ENCODE measurements at regions not wholly inside any gene's neighbourhood (a gene's known extent, or its start where the extent isn't known, plus 50 kb on each side); places are given as distances from the start of the nearest gene placed in this dataset.
"Not testable (repeated sequence)": the region's sequence is repeated elsewhere in the genome, so short reads cannot be mapped to it uniquely, and the experiment has no call there.

DNA sequence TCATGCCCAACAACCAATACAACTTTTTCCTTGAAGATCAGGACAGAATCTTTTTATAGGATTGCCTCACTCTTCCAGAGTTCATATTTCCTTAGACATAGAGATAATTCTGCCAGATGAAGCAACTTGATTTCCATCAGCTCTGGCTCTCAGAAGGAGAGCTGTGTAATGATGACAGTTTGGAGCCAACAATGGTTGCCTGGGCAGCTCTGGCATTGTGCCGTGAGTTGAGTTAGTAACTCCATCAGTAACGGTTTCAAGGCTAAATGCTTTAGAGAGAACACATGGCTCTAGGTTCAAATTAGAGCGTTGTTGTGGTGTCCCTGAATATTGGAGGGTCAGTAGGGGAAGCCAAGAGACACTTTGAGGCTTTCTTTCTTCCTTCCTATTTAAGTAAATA is 501.7 kb upstream of the SEL1L start:
- Histone ChIP-seq H3K36me3 (ENCODE audit: control insufficient read depth in 2 of 2, insufficient read depth in 1 of 2, low read length in 2 of 2) (no peaks in the 10 kb centered on the region), H3K9me3 (ENCODE audit: control insufficient read depth, insufficient read depth, low read depth, low read length) (no peaks in the 10 kb centered on the region), H3K27ac (ENCODE audit: extremely low read depth, low read depth, low read length) (no peak overlapping the region), H3K4me1 (ENCODE audit: control insufficient read depth, insufficient read depth, low read length) (no peaks in the 10 kb centered on the region), H3K4me3 (ENCODE audit: low read depth, low read length) (no peak overlapping the region)
- POLR2A ChIA-PET = no interaction called here
- TF ChIP-seq ZNF280C (tag by site-specific recombination; IDR thresholded peaks at IDR 0.05) = no peak
- TF ChIP-seq ZBTB8A (tag by site-specific recombination; IDR thresholded peaks at IDR 0.05) = no peak
- CTCF ChIA-PET = no interaction called here

- H3K4me3 ChIP-seq (ENCODE audit: low read depth, low read length); H3K36me3 ChIP-seq (ENCODE audit: control insufficient read depth in 2 of 2, insufficient read depth in 1 of 2, low read length in 2 of 2); POLR2A ChIA-PET; H3K4me1 ChIP-seq (ENCODE audit: control insufficient read depth, insufficient read depth, low read length); H3K27ac ChIP-seq (ENCODE audit: extremely low read depth, low read depth, low read length); H3K9me3 ChIP-seq (ENCODE audit: control insufficient read depth, insufficient read depth, low read depth, low read length); CTCF ChIA-PET: not testable (repeated sequence)
- peak; percentile 57 for TF ChIP-seq ZNF426 (tag by site-specific recombination; IDR thresholded peaks at IDR 0.05)
- TF ChIP-seq, protein P1, sequence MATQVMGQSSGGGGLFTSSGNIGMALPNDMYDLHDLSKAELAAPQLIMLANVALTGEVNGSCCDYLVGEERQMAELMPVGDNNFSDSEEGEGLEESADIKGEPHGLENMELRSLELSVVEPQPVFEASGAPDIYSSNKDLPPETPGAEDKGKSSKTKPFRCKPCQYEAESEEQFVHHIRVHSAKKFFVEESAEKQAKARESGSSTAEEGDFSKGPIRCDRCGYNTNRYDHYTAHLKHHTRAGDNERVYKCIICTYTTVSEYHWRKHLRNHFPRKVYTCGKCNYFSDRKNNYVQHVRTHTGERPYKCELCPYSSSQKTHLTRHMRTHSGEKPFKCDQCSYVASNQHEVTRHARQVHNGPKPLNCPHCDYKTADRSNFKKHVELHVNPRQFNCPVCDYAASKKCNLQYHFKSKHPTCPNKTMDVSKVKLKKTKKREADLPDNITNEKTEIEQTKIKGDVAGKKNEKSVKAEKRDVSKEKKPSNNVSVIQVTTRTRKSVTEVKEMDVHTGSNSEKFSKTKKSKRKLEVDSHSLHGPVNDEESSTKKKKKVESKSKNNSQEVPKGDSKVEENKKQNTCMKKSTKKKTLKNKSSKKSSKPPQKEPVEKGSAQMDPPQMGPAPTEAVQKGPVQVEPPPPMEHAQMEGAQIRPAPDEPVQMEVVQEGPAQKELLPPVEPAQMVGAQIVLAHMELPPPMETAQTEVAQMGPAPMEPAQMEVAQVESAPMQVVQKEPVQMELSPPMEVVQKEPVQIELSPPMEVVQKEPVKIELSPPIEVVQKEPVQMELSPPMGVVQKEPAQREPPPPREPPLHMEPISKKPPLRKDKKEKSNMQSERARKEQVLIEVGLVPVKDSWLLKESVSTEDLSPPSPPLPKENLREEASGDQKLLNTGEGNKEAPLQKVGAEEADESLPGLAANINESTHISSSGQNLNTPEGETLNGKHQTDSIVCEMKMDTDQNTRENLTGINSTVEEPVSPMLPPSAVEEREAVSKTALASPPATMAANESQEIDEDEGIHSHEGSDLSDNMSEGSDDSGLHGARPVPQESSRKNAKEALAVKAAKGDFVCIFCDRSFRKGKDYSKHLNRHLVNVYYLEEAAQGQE (tag by site-specific recombination; IDR thresholded peaks at IDR 0.05) = peak; percentile 25; the same call in 1 of the 2 replicates
- peak; percentile 58 for TF ChIP-seq ZNF555 (tag by site-specific recombination; conservative IDR thresholded peaks at IDR 0.05)
- TF ChIP-seq, protein P2, sequence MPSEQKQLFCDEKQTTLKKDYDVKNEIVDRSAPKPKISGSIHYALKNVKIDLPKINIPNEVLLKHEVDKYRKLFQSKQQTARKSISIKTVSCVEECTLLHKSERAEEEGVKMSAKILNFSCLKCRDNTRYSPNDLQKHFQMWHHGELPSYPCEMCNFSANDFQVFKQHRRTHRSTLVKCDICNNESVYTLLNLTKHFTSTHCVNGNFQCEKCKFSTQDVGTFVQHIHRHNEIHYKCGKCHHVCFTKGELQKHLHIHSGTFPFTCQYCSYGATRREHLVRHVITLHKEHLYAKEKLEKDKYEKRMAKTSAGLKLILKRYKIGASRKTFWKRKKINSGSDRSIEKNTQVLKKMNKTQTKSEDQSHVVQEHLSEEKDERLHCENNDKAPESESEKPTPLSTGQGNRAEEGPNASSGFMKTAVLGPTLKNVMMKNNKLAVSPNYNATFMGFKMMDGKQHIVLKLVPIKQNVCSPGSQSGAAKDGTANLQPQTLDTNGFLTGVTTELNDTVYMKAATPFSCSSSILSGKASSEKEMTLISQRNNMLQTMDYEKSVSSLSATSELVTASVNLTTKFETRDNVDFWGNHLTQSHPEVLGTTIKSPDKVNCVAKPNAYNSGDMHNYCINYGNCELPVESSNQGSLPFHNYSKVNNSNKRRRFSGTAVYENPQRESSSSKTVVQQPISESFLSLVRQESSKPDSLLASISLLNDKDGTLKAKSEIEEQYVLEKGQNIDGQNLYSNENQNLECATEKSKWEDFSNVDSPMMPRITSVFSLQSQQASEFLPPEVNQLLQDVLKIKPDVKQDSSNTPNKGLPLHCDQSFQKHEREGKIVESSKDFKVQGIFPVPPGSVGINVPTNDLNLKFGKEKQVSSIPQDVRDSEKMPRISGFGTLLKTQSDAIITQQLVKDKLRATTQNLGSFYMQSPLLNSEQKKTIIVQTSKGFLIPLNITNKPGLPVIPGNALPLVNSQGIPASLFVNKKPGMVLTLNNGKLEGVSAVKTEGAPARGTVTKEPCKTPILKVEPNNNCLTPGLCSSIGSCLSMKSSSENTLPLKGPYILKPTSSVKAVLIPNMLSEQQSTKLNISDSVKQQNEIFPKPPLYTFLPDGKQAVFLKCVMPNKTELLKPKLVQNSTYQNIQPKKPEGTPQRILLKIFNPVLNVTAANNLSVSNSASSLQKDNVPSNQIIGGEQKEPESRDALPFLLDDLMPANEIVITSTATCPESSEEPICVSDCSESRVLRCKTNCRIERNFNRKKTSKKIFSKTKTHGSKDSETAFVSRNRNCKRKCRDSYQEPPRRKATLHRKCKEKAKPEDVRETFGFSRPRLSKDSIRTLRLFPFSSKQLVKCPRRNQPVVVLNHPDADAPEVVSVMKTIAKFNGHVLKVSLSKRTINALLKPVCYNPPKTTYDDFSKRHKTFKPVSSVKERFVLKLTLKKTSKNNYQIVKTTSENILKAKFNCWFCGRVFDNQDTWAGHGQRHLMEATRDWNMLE (tag by site-specific recombination; conservative IDR thresholded peaks at IDR 0.05; ENCODE audit: low read depth) = peak; percentile 55
- TF ChIP-seq ZNF394 (tag by site-specific recombination; IDR thresholded peaks at IDR 0.05; ENCODE audit: borderline replicate concordance) = peak; percentile 63; the same call in 1 of the 2 replicates
Observed at GRCh38 chr14:82038066-82038465, 504.4 kb upstream of the SEL1L start.

DNA sequence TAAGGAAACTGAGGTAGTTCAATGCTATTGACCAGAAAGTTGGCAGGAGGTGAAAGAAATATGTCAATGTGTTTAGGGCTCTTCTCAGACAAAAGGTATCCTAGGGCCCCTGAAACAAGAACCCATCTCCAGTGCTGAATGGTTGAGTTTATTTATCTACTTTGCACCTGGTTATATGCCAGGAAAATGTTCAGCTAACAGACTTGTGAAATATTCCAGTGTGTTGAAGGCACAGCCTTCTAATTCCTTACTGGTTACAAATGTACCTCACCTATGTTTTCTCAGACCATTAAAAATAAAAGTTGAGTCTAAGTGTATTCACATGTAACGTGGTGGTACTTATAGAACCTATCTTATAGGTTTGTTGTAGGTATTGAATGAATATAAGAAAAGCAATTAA is 511.7 kb upstream of the SEL1L start:
- Histone ChIP-seq H3K9me3 (ENCODE audit: control insufficient read depth, insufficient read depth, low read depth, low read length) (no peaks in the 10 kb centered on the region), H3K36me3 (ENCODE audit: control insufficient read depth in 2 of 2, insufficient read depth in 1 of 2, low read length in 2 of 2) (no peaks in the 10 kb centered on the region), H3K27ac (ENCODE audit: extremely low read depth, low read depth, low read length) (no peak overlapping the region), H3K4me1 (ENCODE audit: control insufficient read depth, insufficient read depth, low read length) (no peaks in the 10 kb centered on the region), H3K4me3 (ENCODE audit: low read depth, low read length) (no peak overlapping the region)
- ChIA-PET POLR2A (no interaction called here), CTCF (no interaction called here)
- TF ChIP-seq ZNF626 (tag by site-specific recombination; IDR thresholded peaks at IDR 0.05) (no peak), ZBTB48 (tag by site-specific recombination; IDR thresholded peaks at IDR 0.05) (no peak), ZNF133 (tag by site-specific recombination; IDR thresholded peaks at IDR 0.05) (no peak), YY1 (tag by site-specific recombination; IDR thresholded peaks at IDR 0.05) (no peak), ZNF341 (tag by site-specific recombination; IDR thresholded peaks at IDR 0.05; ENCODE audit: low read depth) (no peak), ZNF449 (tag by site-specific recombination; IDR thresholded peaks at IDR 0.05) (no peak)
- TF ChIP-seq, protein P3, sequence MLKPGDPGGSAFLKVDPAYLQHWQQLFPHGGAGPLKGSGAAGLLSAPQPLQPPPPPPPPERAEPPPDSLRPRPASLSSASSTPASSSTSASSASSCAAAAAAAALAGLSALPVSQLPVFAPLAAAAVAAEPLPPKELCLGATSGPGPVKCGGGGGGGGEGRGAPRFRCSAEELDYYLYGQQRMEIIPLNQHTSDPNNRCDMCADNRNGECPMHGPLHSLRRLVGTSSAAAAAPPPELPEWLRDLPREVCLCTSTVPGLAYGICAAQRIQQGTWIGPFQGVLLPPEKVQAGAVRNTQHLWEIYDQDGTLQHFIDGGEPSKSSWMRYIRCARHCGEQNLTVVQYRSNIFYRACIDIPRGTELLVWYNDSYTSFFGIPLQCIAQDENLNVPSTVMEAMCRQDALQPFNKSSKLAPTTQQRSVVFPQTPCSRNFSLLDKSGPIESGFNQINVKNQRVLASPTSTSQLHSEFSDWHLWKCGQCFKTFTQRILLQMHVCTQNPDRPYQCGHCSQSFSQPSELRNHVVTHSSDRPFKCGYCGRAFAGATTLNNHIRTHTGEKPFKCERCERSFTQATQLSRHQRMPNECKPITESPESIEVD (tag by site-specific recombination; IDR thresholded peaks at IDR 0.05) = no peak
